OCI-LY1 (cell line): ENCODE measurements at regions not wholly inside any gene's neighbourhood (a gene's known extent, or its start where the extent isn't known, plus 50 kb on each side); places are given as distances from the start of the nearest gene placed in this dataset.

Experiments
- EZH2 ChIP-seq: fragments of 200-600 bp; sonication (generic), shearing (Covaris generic); IDR thresholded peaks from 2 replicates; pipeline ENCODE4 v1.8.0; 2017; ENCODE audit warnings: borderline replicate concordance, mixed run types, mild to moderate bottlenecking, antibody characterized with exemption, low read length, moderate library complexity, mixed read lengths
- TF ChIP-seq, protein P1 (sequence below): fragments of 200-600 bp; sonication (generic), shearing (Covaris generic); IDR thresholded peaks from 2 replicates; pipeline ENCODE4 v1.5.1; 2017; ENCODE audit warnings: mild to moderate bottlenecking, antibody characterized with exemption, low read length, moderate library complexity, mixed read lengths

DNA sequence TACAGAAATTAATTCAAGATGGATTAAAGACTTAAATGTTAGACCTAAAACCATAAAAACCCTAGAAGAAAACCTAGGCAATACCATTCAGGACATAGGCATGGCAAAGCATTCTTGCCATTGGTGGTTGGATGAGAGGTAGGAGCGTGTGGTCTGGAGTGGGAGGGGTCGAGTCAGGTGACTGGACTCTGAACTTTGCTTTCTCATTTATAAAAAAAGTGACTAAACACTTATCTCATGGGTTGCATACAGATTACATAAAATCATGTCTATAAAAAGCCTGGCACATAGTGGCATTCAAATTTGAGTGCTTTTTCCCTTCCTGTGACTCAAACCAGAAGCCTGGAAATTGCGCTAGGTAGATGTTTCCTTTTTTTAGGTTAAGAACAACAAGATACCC lies 159.7 kb upstream of the SHISA6 start:
- TF ChIP-seq, protein P1, sequence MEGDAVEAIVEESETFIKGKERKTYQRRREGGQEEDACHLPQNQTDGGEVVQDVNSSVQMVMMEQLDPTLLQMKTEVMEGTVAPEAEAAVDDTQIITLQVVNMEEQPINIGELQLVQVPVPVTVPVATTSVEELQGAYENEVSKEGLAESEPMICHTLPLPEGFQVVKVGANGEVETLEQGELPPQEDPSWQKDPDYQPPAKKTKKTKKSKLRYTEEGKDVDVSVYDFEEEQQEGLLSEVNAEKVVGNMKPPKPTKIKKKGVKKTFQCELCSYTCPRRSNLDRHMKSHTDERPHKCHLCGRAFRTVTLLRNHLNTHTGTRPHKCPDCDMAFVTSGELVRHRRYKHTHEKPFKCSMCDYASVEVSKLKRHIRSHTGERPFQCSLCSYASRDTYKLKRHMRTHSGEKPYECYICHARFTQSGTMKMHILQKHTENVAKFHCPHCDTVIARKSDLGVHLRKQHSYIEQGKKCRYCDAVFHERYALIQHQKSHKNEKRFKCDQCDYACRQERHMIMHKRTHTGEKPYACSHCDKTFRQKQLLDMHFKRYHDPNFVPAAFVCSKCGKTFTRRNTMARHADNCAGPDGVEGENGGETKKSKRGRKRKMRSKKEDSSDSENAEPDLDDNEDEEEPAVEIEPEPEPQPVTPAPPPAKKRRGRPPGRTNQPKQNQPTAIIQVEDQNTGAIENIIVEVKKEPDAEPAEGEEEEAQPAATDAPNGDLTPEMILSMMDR = no peak
- TF ChIP-seq EZH2 = no peak
